Uterus (tissue), 2 donors: ENCODE measurements at regions not wholly inside any gene's neighbourhood (a gene's known extent, or its start where the extent isn't known, plus 50 kb on each side); places are given as distances from the start of the nearest gene placed in this dataset.

Source experiments
- POLR2A ChIP-seq, 2 donors: fragments of 450-650 bp; IDR thresholded peaks; one replicate each; pipeline ENCODE4 v1.6.1; 2016; ENCODE audit warnings: antibody characterized with exemption in 2 of 2, mild to moderate bottlenecking in 1 of 2, moderate library complexity in 1 of 2
- TF ChIP-seq, protein P1 (sequence below), 4 experiments: fragments of 200-600 bp in 2 of 4; fragments of 450-650 bp in 2 of 4; sonication (generic) in 2 of 4; IDR thresholded peaks; one replicate each; pipeline ENCODE4 v1.5.1; 2016 to 2019; ENCODE audit warnings: antibody characterized with exemption in 4 of 4, mild to moderate bottlenecking in 2 of 4, moderate library complexity in 1 of 4

DNA sequence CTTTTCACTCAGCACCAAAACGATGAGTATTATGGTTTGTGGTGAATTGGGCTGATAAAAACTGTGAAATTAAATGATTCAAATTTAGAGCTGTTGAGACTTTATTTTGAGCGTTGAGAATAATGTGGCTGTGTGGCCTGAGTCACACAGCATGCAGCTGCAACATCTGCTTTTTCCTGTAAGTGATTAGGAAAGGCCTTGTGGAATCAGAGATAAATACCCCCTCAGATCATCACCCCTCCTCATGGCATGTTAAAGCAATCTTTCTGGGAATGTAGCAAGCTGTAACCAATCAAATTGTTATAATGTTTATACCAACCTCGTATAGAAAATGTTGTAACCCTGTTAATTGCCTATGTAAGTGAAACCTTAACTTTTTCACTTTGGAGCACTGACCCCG is 90.0 kb upstream of the GRPR start:
- TF ChIP-seq, protein P1, sequence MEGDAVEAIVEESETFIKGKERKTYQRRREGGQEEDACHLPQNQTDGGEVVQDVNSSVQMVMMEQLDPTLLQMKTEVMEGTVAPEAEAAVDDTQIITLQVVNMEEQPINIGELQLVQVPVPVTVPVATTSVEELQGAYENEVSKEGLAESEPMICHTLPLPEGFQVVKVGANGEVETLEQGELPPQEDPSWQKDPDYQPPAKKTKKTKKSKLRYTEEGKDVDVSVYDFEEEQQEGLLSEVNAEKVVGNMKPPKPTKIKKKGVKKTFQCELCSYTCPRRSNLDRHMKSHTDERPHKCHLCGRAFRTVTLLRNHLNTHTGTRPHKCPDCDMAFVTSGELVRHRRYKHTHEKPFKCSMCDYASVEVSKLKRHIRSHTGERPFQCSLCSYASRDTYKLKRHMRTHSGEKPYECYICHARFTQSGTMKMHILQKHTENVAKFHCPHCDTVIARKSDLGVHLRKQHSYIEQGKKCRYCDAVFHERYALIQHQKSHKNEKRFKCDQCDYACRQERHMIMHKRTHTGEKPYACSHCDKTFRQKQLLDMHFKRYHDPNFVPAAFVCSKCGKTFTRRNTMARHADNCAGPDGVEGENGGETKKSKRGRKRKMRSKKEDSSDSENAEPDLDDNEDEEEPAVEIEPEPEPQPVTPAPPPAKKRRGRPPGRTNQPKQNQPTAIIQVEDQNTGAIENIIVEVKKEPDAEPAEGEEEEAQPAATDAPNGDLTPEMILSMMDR (IDR thresholded peaks at IDR 0.05) = no peak
- TF ChIP-seq POLR2A (IDR thresholded peaks at IDR 0.05) = no peak
